NCI-H1930 (cell line): ENCODE measurements at regions not wholly inside any gene's neighbourhood (a gene's known extent, or its start where the extent isn't known, plus 50 kb on each side); places are given as distances from the start of the nearest gene placed in this dataset.
A peak's percentile ranks its signal among the peaks of the same experiment; 100 is the strongest.

ENCODE experiments used
- DNase-seq, 2 experiments: peaks; one replicate each; lab custom pipeline; 2025; lab: John Stamatoyannopoulos, UW

- no peak for DNase-seq
Measured at GRCh38 chr5:107263387-107264018, 407.2 kb downstream of the EFNA5 start.

- DNase-seq: no peak
Measured at GRCh38 chr5:107257885-107258520, 412.7 kb downstream of the EFNA5 start.

- no peak for DNase-seq
Measured at GRCh38 chr5:107254902-107255234, 415.9 kb downstream of the EFNA5 start.

GRCh38 chr5:107254214-107254901, 416.4 kb downstream of the EFNA5 start:
- no peak for DNase-seq

GRCh38 chr5:107253246-107253645, 417.5 kb downstream of the EFNA5 start:
- no peak for DNase-seq

- no peak for DNase-seq
Measured at GRCh38 chr5:107251151-107251550, 419.6 kb downstream of the EFNA5 start.

GRCh38 chr5:107248066-107248695, 422.6 kb downstream of the EFNA5 start:
- peak in 1 of 2 experiments; percentile 1 for DNase-seq

GRCh38 chr5:107247427-107247826, 423.3 kb downstream of the EFNA5 start:
- no peak for DNase-seq

GRCh38 chr5:107243220-107243579, 427.5 kb downstream of the EFNA5 start:
- no peak for DNase-seq

- DNase-seq: no peak
Measured at GRCh38 chr5:107242411-107243219, 428.1 kb downstream of the EFNA5 start.

- DNase-seq: no peak
Measured at GRCh38 chr5:107241841-107242240, 428.9 kb downstream of the EFNA5 start.

- no peak for DNase-seq
Measured at GRCh38 chr5:107235167-107235566, 435.6 kb downstream of the EFNA5 start.

GRCh38 chr5:107232788-107233187, 437.9 kb downstream of the EFNA5 start:
- no peak for DNase-seq

- DNase-seq: no peak
Measured at GRCh38 chr5:107232293-107232692, 438.4 kb downstream of the EFNA5 start.

- no peak for DNase-seq
Measured at GRCh38 chr5:107231191-107231590, 439.5 kb downstream of the EFNA5 start.

- no peak for DNase-seq
Measured at GRCh38 chr5:107230367-107230766, 440.4 kb downstream of the EFNA5 start.

GRCh38 chr5:107228226-107228625, 442.5 kb downstream of the EFNA5 start:
- no peak for DNase-seq

GRCh38 chr5:107224272-107224671, 446.5 kb downstream of the EFNA5 start:
- DNase-seq: no peak

GRCh38 chr5:107223066-107223465, 447.7 kb downstream of the EFNA5 start:
- DNase-seq: no peak

GRCh38 chr5:107219993-107220392, 450.7 kb downstream of the EFNA5 start:
- DNase-seq: no peak

- DNase-seq: no peak
Measured at GRCh38 chr5:107218457-107219193, 452.1 kb downstream of the EFNA5 start.
